Uterus (tissue), 2 donors: ENCODE measurements at regions not wholly inside any gene's neighbourhood (a gene's known extent, or its start where the extent isn't known, plus 50 kb on each side); places are given as distances from the start of the nearest gene placed in this dataset.

Experiments
- POLR2A ChIP-seq, 2 donors: fragments of 450-650 bp; IDR thresholded peaks; one replicate each; pipeline ENCODE4 v1.6.1; 2016; ENCODE audit warnings: antibody characterized with exemption in 2 of 2, mild to moderate bottlenecking in 1 of 2, moderate library complexity in 1 of 2
- TF ChIP-seq, protein P1 (sequence below), 4 experiments: fragments of 200-600 bp in 2 of 4; fragments of 450-650 bp in 2 of 4; sonication (generic) in 2 of 4; IDR thresholded peaks; one replicate each; pipeline ENCODE4 v1.5.1; 2016 to 2019; ENCODE audit warnings: antibody characterized with exemption in 4 of 4, mild to moderate bottlenecking in 2 of 4, moderate library complexity in 1 of 4

- TF ChIP-seq, protein P1, sequence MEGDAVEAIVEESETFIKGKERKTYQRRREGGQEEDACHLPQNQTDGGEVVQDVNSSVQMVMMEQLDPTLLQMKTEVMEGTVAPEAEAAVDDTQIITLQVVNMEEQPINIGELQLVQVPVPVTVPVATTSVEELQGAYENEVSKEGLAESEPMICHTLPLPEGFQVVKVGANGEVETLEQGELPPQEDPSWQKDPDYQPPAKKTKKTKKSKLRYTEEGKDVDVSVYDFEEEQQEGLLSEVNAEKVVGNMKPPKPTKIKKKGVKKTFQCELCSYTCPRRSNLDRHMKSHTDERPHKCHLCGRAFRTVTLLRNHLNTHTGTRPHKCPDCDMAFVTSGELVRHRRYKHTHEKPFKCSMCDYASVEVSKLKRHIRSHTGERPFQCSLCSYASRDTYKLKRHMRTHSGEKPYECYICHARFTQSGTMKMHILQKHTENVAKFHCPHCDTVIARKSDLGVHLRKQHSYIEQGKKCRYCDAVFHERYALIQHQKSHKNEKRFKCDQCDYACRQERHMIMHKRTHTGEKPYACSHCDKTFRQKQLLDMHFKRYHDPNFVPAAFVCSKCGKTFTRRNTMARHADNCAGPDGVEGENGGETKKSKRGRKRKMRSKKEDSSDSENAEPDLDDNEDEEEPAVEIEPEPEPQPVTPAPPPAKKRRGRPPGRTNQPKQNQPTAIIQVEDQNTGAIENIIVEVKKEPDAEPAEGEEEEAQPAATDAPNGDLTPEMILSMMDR (IDR thresholded peaks at IDR 0.05) = no peak
- no peak for TF ChIP-seq POLR2A (IDR thresholded peaks at IDR 0.05)
These were observed 269.6 kb upstream of the AMIGO2 start for GRCh38 chr12:47349137-47350061.
